ENCODE measurements at regions not wholly inside any gene's neighbourhood (a gene's known extent, or its start where the extent isn't known, plus 50 kb on each side); places are given as distances from the start of the nearest gene placed in this dataset.

GRCh38 chr3:104411757-104412156 is 955.0 kb upstream of the ALCAM start:
- TF ChIP-seq, protein P1, sequence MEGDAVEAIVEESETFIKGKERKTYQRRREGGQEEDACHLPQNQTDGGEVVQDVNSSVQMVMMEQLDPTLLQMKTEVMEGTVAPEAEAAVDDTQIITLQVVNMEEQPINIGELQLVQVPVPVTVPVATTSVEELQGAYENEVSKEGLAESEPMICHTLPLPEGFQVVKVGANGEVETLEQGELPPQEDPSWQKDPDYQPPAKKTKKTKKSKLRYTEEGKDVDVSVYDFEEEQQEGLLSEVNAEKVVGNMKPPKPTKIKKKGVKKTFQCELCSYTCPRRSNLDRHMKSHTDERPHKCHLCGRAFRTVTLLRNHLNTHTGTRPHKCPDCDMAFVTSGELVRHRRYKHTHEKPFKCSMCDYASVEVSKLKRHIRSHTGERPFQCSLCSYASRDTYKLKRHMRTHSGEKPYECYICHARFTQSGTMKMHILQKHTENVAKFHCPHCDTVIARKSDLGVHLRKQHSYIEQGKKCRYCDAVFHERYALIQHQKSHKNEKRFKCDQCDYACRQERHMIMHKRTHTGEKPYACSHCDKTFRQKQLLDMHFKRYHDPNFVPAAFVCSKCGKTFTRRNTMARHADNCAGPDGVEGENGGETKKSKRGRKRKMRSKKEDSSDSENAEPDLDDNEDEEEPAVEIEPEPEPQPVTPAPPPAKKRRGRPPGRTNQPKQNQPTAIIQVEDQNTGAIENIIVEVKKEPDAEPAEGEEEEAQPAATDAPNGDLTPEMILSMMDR (IDR thresholded peaks at IDR 0.05; ENCODE audit: borderline replicate concordance, extremely low read depth, low read length, poor library complexity, severe bottlenecking), result no peak
- TF ChIP-seq EZH2 (IDR thresholded peaks at IDR 0.05; ENCODE audit: borderline replicate concordance, low read depth, low read length, severe bottlenecking), result no peak
